Sigmoid colon (tissue), 4 donors: ENCODE measurements at regions not wholly inside any gene's neighbourhood (a gene's known extent, or its start where the extent isn't known, plus 50 kb on each side); places are given as distances from the start of the nearest gene placed in this dataset.

Experiments
- POLR2A ChIP-seq, 2 donors: fragments of 450-650 bp; IDR thresholded peaks; one replicate each; pipeline ENCODE4 v1.6.1; 2016; ENCODE audit warnings: antibody characterized with exemption in 2 of 2, mild to moderate bottlenecking in 2 of 2, moderate library complexity in 2 of 2
- POLR2AphosphoS5 ChIP-seq, 4 donors: sonication (generic); formaldehyde crosslinking; IDR thresholded peaks; one replicate each; pipeline ENCODE4 v1.6.1; 2017; ENCODE audit warnings: antibody characterized with exemption in 4 of 4
- TF ChIP-seq, protein P1 (sequence below), 4 experiments: fragments of 450-650 bp in 3 of 4; fragments of 200-600 bp in 1 of 4; IDR thresholded peaks; one replicate each; pipeline ENCODE4 v1.5.1; 2016 to 2019; ENCODE audit warnings: antibody characterized with exemption in 4 of 4, mild to moderate bottlenecking in 3 of 4, moderate library complexity in 2 of 4

DNA sequence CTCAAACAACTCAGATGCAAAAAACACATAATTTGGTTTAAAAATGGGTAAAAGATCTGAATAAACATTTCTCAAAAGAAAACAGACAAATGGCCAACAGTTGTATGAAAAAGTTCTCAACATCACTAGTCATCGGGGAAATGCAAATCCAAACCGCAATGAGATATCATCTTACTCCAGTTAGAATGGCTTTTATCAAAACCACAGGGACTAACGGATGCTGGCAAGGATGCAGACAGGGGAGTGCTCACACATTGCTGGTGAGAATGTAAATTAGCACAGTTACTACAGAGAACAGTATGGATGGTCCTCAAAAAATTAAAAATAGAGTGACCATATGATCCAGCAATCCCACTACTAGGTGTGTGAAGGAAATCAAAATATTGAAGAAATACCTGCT is 589.1 kb upstream of the ADAMTS16 start:
- TF ChIP-seq, protein P1, sequence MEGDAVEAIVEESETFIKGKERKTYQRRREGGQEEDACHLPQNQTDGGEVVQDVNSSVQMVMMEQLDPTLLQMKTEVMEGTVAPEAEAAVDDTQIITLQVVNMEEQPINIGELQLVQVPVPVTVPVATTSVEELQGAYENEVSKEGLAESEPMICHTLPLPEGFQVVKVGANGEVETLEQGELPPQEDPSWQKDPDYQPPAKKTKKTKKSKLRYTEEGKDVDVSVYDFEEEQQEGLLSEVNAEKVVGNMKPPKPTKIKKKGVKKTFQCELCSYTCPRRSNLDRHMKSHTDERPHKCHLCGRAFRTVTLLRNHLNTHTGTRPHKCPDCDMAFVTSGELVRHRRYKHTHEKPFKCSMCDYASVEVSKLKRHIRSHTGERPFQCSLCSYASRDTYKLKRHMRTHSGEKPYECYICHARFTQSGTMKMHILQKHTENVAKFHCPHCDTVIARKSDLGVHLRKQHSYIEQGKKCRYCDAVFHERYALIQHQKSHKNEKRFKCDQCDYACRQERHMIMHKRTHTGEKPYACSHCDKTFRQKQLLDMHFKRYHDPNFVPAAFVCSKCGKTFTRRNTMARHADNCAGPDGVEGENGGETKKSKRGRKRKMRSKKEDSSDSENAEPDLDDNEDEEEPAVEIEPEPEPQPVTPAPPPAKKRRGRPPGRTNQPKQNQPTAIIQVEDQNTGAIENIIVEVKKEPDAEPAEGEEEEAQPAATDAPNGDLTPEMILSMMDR (IDR thresholded peaks at IDR 0.05) = no peak
- TF ChIP-seq POLR2A (IDR thresholded peaks at IDR 0.05) = no peak
- TF ChIP-seq POLR2AphosphoS5 (IDR thresholded peaks at IDR 0.05) = no peak
